Ascending aorta (tissue), 2 donors: ENCODE measurements at regions not wholly inside any gene's neighbourhood (a gene's known extent, or its start where the extent isn't known, plus 50 kb on each side); places are given as distances from the start of the nearest gene placed in this dataset.

Experiments used
- DNase-seq, 2 donors: peaks; one replicate each; pipeline ENCODE4 v3.0.0-alpha.2; 2019; ENCODE audit warnings: low spot score in 2 of 2
- H3K27ac ChIP-seq, 2 donors: fragments of 200-600 bp; sonication (generic); one replicate each; pipeline ENCODE4 v1.5.1; 2016 to 2017; ENCODE audit warnings: mild to moderate bottlenecking in 1 of 2
- H3K27me3 ChIP-seq: fragments of 200-600 bp; sonication (generic); one replicate; pipeline ENCODE4 v1.5.1; 2017
- H3K36me3 ChIP-seq, 2 donors: fragments of 200-600 bp; sonication (generic); one replicate each; pipeline ENCODE4 v1.5.1; 2016
- H3K4me1 ChIP-seq, 2 donors: fragments of 200-600 bp; sonication (generic); one replicate each; pipeline ENCODE4 v1.5.1; 2016 to 2017; ENCODE audit warnings: mild to moderate bottlenecking in 1 of 2
- H3K4me3 ChIP-seq, 2 donors: fragments of 200-600 bp; sonication (generic); one replicate each; pipeline ENCODE4 v1.5.1; 2016 to 2017; ENCODE audit warnings: mild to moderate bottlenecking in 1 of 2
- H3K9me3 ChIP-seq, 2 donors: fragments of 200-600 bp; sonication (generic); one replicate each; pipeline ENCODE4 v1.5.1; 2016
- CTCF ChIP-seq, 3 experiments: fragments of 200-600 bp in 2 of 3; fragments of 450-650 bp in 1 of 3; sonication (generic) in 2 of 3; IDR thresholded peaks; one replicate each; pipeline ENCODE4 v1.5.1; 2016 to 2019; ENCODE audit warnings: antibody characterized with exemption in 3 of 3, mild to moderate bottlenecking in 1 of 3, moderate library complexity in 1 of 3
- intact Hi-C: fragments of 100-400 bp; cut with DNase I; formaldehyde crosslinking; loops from one replicate; pipeline ENCODE4 v1.15.1; 2023

GRCh38 chr7:96449094-96449493 lies 127.2 kb upstream of the SLC25A13 start:
- Histone ChIP-seq H3K9me3 (no peaks in the 10 kb centered on the region), H3K36me3 (no peaks in the 10 kb centered on the region), H3K4me3 (no peak overlapping the region), H3K27me3 (no peaks in the 10 kb centered on the region), H3K4me1 (no peaks in the 10 kb centered on the region), H3K27ac (no peak overlapping the region)
- DNase-seq, result no peak
- intact Hi-C loops, result no loop called here
- no peak for TF ChIP-seq CTCF (IDR thresholded peaks at IDR 0.05)

- TF ChIP-seq CTCF (IDR thresholded peaks at IDR 0.05), result no peak
- no peak for DNase-seq
- intact Hi-C loops, result no loop called here
These were observed 125.3 kb upstream of the SLC25A13 start for GRCh38 chr7:96447109-96447645.

GRCh38 chr7:96441436-96442084 lies 119.7 kb upstream of the SLC25A13 start:
- Histone ChIP-seq H3K27ac (no peak overlapping the region), H3K4me1 (no peaks in the 10 kb centered on the region), H3K9me3 (no peaks in the 10 kb centered on the region), H3K36me3 (no peaks in the 10 kb centered on the region), H3K27me3 (no peaks in the 10 kb centered on the region), H3K4me3 (no peak overlapping the region)
- DNase-seq, result no peak
- intact Hi-C loops, result no loop called here
- TF ChIP-seq CTCF (IDR thresholded peaks at IDR 0.05), result no peak

More at GRCh38 chr7:96447109-96447645, 125.3 kb upstream of the SLC25A13 start:
- Histone ChIP-seq H3K9me3 (no peaks in the 10 kb centered on the region), H3K4me1 (no peaks in the 10 kb centered on the region), H3K27ac (no peak overlapping the region), H3K36me3 (no peaks in the 10 kb centered on the region), H3K27me3 (no peaks in the 10 kb centered on the region), H3K4me3 (no peak overlapping the region)

GRCh38 chr7:96440328-96440727 lies 118.4 kb upstream of the SLC25A13 start:
- no peaks in the 10 kb centered on the region for H3K27me3 ChIP-seq
- H3K36me3 ChIP-seq, result no peaks in the 10 kb centered on the region
- no peak for TF ChIP-seq CTCF (IDR thresholded peaks at IDR 0.05)
- H3K4me3 ChIP-seq, result no peak overlapping the region
- no peak overlapping the region for H3K27ac ChIP-seq
- intact Hi-C loops, result no loop called here
- H3K4me1 ChIP-seq, result no peaks in the 10 kb centered on the region
- DNase-seq, result no peak
- H3K9me3 ChIP-seq, result no peaks in the 10 kb centered on the region

GRCh38 chr7:96436880-96437279 lies 115.0 kb upstream of the SLC25A13 start:
- no peak for TF ChIP-seq CTCF (IDR thresholded peaks at IDR 0.05)
- intact Hi-C loops, result no loop called here
- Histone ChIP-seq H3K27ac (no peak overlapping the region), H3K9me3 (no peaks in the 10 kb centered on the region), H3K36me3 (no peaks in the 10 kb centered on the region), H3K4me1 (no peaks in the 10 kb centered on the region), H3K4me3 (no peak overlapping the region), H3K27me3 (no peaks in the 10 kb centered on the region)
- no peak for DNase-seq
